ENCODE measurements at regions not wholly inside any gene's neighbourhood (a gene's known extent, or its start where the extent isn't known, plus 50 kb on each side); places are given as distances from the start of the nearest gene placed in this dataset.

DNA sequence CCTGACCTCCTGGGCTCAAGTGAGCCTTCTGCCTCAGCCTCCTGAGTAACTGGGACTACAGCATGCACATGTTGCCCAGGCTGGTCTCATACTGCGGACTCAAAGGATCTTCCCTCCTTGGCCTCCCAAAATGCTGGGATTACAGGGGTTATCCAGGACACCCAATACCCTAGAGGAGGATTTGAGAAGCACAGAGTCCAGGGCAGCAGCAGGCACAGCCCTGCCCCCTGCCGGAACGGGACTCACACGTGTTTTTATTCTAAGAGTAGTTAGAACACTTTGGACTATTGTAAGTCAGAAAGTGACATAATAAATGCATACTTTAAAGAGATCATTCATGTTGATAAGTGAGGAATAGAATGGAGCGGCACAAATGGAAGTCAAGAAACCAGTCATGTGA, 80.2 kb downstream of the C6orf118 start:
- H3K4me3 ChIP-seq (ENCODE audit: control insufficient read depth, low read depth, low read length): no peak overlapping the region
- no peak for TF ChIP-seq CTCF (IDR thresholded peaks at IDR 0.05; ENCODE audit: control insufficient read depth, insufficient read depth, low read depth, low read length, missing control alignments)
- no peak for DNase-seq (ENCODE audit: low read depth)

DNA sequence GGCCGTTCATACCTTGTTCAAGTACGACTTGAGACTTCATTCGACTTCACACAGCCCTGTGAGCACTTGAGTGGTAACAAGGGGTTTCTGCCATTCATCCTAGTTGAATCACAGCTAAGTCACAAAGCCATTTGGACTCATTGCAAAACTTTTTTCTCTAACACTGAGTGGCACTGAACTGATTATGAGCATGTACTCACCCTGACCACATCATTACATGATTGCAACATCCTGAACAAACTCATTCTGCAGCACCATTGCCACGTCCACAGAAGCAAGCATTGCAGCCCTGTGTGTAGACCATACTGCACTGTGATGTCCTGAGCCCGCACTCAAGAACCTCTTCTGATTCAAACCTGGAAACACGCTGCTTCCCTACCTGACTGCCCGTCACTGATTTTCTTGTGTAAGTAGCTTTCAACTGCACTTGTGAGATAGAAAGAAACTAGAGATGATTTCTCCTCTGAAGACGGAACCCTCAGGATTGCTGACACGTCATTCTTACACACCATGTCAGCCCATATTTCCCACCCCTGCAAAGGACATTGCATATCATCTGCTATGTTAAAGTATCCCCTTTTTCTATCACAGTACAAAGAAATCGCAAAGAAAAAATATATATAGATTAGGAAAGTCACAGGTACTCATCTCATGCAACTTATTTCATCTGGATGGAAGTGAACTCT, 81.6 kb downstream of the C6orf118 start:
- peak; percentile 96 for DNase-seq (ENCODE audit: low read depth)
- TF ChIP-seq CTCF (IDR thresholded peaks at IDR 0.05; ENCODE audit: control insufficient read depth, insufficient read depth, low read depth, low read length, missing control alignments): no peak
- H3K4me3 ChIP-seq (ENCODE audit: control insufficient read depth, low read depth, low read length): peak overlapping the region; percentile 2; the same call in 1 of the 2 replicates

DNA sequence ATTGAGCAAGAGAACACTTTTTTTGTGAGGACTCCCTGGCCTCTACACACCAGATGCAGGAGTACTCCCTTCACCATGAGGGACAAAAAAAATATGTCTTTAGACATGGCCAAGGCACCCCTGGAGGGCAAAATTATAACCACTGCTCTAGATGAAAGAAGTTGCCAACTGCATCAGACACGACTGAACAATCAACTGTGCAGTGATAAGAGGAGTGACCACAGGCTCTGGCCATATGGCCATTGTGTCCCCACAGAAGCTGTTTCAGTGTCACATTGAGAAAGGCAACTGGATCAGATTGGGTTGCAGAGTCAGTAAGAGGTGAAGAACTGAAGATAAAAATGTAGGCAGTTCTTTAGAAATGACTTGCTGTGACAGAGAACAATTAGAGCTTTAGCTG, 85.7 kb downstream of the C6orf118 start:
- no peak overlapping the region for H3K4me3 ChIP-seq (ENCODE audit: control insufficient read depth, low read depth, low read length)
- no peak for DNase-seq (ENCODE audit: low read depth)
- TF ChIP-seq CTCF (IDR thresholded peaks at IDR 0.05; ENCODE audit: control insufficient read depth, insufficient read depth, low read depth, low read length, missing control alignments): peak; percentile 10

DNA sequence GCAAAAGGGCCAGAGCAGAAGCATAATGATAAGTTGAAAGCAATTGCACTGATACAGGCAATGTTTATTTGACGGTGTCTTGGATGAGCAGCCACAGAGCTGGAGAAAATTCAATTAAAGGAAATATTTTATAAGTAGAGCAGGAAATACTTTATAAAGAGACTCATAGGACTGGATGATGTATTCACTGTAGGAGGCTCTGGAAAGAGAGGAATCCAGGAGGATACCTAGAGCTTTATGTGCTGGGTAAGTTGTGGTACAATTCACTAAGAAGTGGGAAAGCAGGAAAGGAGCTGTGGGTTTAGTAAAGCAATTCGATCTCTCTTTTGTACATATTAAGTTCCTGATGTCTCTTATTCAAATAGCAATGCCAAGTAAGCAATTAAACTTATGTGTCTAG, 86.3 kb downstream of the C6orf118 start:
- DNase-seq (ENCODE audit: low read depth): peak; percentile 20
- H3K4me3 ChIP-seq (ENCODE audit: control insufficient read depth, low read depth, low read length): no peak overlapping the region
- TF ChIP-seq CTCF (IDR thresholded peaks at IDR 0.05; ENCODE audit: control insufficient read depth, insufficient read depth, low read depth, low read length, missing control alignments): no peak

- no peak overlapping the region for H3K4me3 ChIP-seq (ENCODE audit: control insufficient read depth, low read depth, low read length)
- DNase-seq (ENCODE audit: low read depth): no peak
- TF ChIP-seq CTCF (IDR thresholded peaks at IDR 0.05; ENCODE audit: control insufficient read depth, insufficient read depth, low read depth, low read length, missing control alignments): no peak
Measured at GRCh38 chr6:165222315-165223025, 86.9 kb downstream of the C6orf118 start.

DNA sequence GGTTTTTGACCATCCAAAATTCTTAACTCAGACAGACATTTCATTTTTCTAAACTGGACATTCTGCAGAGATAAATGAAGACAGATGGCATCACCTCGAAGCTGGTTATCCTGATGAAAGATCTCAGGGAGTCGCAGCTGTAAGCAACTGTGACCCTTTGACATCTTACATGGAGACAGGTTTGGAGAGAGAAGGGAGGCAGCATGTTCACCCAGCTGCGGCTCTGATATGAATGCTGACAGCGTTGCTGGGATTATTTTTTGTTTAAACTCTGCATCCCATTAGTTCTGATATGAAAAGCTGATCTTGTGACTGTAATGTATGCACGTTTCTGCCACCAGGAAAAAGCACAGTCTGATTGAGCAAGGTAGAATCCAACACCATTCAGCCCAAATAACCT, 89.4 kb downstream of the C6orf118 start:
- no peak for TF ChIP-seq CTCF (IDR thresholded peaks at IDR 0.05; ENCODE audit: control insufficient read depth, insufficient read depth, low read depth, low read length, missing control alignments)
- no peak overlapping the region for H3K4me3 ChIP-seq (ENCODE audit: control insufficient read depth, low read depth, low read length)
- no peak for DNase-seq (ENCODE audit: low read depth)

Data from AG09309 (cell line).